Neural cell (in vitro differentiated cells): ENCODE measurements at regions not wholly inside any gene's neighbourhood (a gene's known extent, or its start where the extent isn't known, plus 50 kb on each side); places are given as distances from the start of the nearest gene placed in this dataset.

Source experiments
- EP300 ChIP-seq: fragments of 450-650 bp; conservative IDR thresholded peaks from 2 replicates; pipeline ENCODE4 v1.6.1; 2014; ENCODE audit warnings: antibody characterized with exemption, mild to moderate bottlenecking, moderate library complexity; ENCODE audit not compliant: poor library complexity, severe bottlenecking
- EZH2 ChIP-seq: fragments of 200-600, 300-800 bp; shearing (Covaris generic), sonication (generic); IDR thresholded peaks from 2 replicates; pipeline ENCODE4 v1.6.1; 2014; ENCODE audit warnings: antibody characterized with exemption, low read length, borderline replicate concordance, mild to moderate bottlenecking; ENCODE audit not compliant: insufficient read depth, poor library complexity, severe bottlenecking
- MXI1 ChIP-seq: fragments of 450-650 bp; conservative IDR thresholded peaks from 2 replicates; pipeline ENCODE4 v1.6.1; 2014; ENCODE audit warnings: antibody characterized with exemption, mild to moderate bottlenecking; ENCODE audit not compliant: poor library complexity, severe bottlenecking
- POLR2AphosphoS5 ChIP-seq: IDR thresholded peaks from 2 replicates; pipeline ENCODE4 v1.6.1; 2012
- RAD21 ChIP-seq: fragments of 450-650 bp; conservative IDR thresholded peaks from 2 replicates; pipeline ENCODE4 v1.6.1; 2014; ENCODE audit warnings: antibody characterized with exemption, mild to moderate bottlenecking, moderate library complexity
- SMC3 ChIP-seq: fragments of 450-650 bp; conservative IDR thresholded peaks from 2 replicates; pipeline ENCODE4 v1.6.1; 2014; ENCODE audit warnings: antibody characterized with exemption, mild to moderate bottlenecking, moderate library complexity; ENCODE audit not compliant: poor library complexity
- TAF1 ChIP-seq: IDR thresholded peaks from 2 replicates; pipeline ENCODE4 v1.6.1; 2012; ENCODE audit warnings: low read depth
- TF ChIP-seq, protein P1 (sequence below): fragments of 450-650 bp; IDR thresholded peaks from 2 replicates; pipeline ENCODE4 v1.5.1; 2014; ENCODE audit warnings: antibody characterized with exemption, mild to moderate bottlenecking, moderate library complexity; ENCODE audit not compliant: poor library complexity, severe bottlenecking
- TF ChIP-seq, protein P2 (sequence below): IDR thresholded peaks from 2 replicates; pipeline ENCODE4 v1.6.1; 2012; ENCODE audit warnings: borderline replicate concordance

DNA sequence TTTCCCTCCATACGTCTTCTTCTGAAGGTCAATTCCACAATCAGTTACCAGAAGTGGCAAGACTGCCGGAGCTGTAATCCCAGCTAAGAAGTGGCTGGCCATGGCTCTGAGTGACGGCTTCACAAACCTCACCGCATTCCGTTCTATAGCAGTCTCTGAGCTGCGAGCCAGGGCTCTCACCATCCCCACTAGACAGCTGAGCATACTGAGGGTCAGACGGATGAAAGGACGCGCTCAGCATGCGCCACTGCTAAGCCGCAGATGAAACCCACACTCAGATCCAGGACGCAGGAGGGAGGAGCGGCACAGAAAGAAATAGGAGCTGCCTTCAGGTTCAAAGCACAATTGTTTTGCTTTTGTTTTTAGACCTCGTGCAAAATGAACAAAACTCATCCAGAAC is 97.9 kb downstream of the ANKRD60 start:
- TF ChIP-seq, protein P1, sequence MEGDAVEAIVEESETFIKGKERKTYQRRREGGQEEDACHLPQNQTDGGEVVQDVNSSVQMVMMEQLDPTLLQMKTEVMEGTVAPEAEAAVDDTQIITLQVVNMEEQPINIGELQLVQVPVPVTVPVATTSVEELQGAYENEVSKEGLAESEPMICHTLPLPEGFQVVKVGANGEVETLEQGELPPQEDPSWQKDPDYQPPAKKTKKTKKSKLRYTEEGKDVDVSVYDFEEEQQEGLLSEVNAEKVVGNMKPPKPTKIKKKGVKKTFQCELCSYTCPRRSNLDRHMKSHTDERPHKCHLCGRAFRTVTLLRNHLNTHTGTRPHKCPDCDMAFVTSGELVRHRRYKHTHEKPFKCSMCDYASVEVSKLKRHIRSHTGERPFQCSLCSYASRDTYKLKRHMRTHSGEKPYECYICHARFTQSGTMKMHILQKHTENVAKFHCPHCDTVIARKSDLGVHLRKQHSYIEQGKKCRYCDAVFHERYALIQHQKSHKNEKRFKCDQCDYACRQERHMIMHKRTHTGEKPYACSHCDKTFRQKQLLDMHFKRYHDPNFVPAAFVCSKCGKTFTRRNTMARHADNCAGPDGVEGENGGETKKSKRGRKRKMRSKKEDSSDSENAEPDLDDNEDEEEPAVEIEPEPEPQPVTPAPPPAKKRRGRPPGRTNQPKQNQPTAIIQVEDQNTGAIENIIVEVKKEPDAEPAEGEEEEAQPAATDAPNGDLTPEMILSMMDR: no peak
- no peak for TF ChIP-seq TAF1
- TF ChIP-seq, protein P2, sequence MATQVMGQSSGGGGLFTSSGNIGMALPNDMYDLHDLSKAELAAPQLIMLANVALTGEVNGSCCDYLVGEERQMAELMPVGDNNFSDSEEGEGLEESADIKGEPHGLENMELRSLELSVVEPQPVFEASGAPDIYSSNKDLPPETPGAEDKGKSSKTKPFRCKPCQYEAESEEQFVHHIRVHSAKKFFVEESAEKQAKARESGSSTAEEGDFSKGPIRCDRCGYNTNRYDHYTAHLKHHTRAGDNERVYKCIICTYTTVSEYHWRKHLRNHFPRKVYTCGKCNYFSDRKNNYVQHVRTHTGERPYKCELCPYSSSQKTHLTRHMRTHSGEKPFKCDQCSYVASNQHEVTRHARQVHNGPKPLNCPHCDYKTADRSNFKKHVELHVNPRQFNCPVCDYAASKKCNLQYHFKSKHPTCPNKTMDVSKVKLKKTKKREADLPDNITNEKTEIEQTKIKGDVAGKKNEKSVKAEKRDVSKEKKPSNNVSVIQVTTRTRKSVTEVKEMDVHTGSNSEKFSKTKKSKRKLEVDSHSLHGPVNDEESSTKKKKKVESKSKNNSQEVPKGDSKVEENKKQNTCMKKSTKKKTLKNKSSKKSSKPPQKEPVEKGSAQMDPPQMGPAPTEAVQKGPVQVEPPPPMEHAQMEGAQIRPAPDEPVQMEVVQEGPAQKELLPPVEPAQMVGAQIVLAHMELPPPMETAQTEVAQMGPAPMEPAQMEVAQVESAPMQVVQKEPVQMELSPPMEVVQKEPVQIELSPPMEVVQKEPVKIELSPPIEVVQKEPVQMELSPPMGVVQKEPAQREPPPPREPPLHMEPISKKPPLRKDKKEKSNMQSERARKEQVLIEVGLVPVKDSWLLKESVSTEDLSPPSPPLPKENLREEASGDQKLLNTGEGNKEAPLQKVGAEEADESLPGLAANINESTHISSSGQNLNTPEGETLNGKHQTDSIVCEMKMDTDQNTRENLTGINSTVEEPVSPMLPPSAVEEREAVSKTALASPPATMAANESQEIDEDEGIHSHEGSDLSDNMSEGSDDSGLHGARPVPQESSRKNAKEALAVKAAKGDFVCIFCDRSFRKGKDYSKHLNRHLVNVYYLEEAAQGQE: no peak
- TF ChIP-seq EZH2: no peak
- TF ChIP-seq POLR2AphosphoS5: no peak
- TF ChIP-seq RAD21: no peak
- TF ChIP-seq EP300: no peak
- no peak for TF ChIP-seq MXI1
- no peak for TF ChIP-seq SMC3
